Activated T-cell treated with anti-CD3 and anti-CD28 coated beads, Interleukin-2, amount 50 U/mL, for 72 hours (primary cell): ENCODE measurements at regions not wholly inside any gene's neighbourhood (a gene's known extent, or its start where the extent isn't known, plus 50 kb on each side); places are given as distances from the start of the nearest gene placed in this dataset.
"Not testable (repeated sequence)": the region's sequence is repeated elsewhere in the genome, so short reads cannot be mapped to it uniquely, and the experiment has no call there.

Source experiments
- ATAC-seq, 2 donors: fragments of 150-1000 bp; cut with Tn5 transposase; replicated peaks in 1 of 2; 2 replicates each; pipeline ENCODE4 v1.10.0; 2021; ENCODE audit warnings: moderate library complexity in 2 of 2, mild to moderate bottlenecking in 1 of 2
- DNase-seq, 2 donors: peaks; one replicate each; pipeline ENCODE4 v3.0.0; 2021 to 2022; ENCODE audit warnings: mixed read lengths in 1 of 2
- H3K27ac Mint-ChIP-seq: one replicate; pipeline ENCODE4 v1.8.0; 2022; ENCODE audit warnings: mild to moderate bottlenecking, moderate library complexity, mixed read lengths
- H3K27me3 Mint-ChIP-seq: one replicate; pipeline ENCODE4 v1.8.0; 2022; ENCODE audit warnings: low read depth, mixed read lengths
- H3K36me3 Mint-ChIP-seq, 2 donors: one replicate each; pipeline ENCODE4 v1.8.0; 2022; ENCODE audit warnings: mixed read lengths in 2 of 2, mild to moderate bottlenecking in 1 of 2; ENCODE audit not compliant: insufficient read depth in 2 of 2
- H3K4me1 Mint-ChIP-seq: one replicate; pipeline ENCODE4 v1.8.0; 2022; ENCODE audit warnings: low read depth, mixed read lengths
- H3K4me3 Mint-ChIP-seq, 2 donors: one replicate each; pipeline ENCODE4 v1.8.0; 2022; ENCODE audit warnings: mild to moderate bottlenecking in 2 of 2, mixed read lengths in 2 of 2, moderate library complexity in 2 of 2
- H3K9me3 Mint-ChIP-seq, 2 donors: one replicate each; pipeline ENCODE4 v1.8.0; 2022; ENCODE audit warnings: mixed read lengths in 2 of 2

DNA sequence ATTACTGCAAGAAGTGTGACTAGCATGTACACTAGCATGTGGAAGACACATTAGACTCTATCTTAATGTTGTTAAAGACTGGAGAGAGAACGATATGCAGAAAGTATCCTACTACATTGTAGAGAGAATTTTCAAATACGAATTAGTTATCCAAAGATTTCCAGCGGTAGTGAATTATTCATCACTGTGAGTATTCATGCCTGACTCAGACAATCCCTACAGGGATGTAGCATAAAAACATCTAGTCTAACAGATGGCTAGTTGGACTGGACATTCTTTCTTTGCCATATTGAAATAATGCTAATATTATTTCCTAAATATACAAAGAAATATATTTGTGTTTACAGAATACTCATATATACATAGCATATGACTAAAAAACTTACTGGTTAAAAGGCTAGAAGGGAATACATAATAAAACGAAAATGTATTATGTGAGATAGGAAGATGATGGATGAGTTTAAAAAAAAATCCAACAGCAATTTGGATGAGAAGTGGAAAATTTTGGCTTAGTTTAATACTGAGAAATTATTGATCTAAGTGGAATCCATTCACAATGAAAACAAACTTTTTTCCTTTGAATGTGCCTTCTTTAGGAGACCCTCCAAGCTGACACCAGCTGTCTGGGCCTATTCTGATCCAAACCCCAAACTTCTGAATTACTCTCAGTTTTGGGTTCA, 580.7 kb downstream of the RFPL4B start:
- Mint-ChIP-seq H3K9me3 (peaks cover 0 to 5% of the 10 kb centered on the region in 2 donors), H3K4me1 (no peaks in the 10 kb centered on the region), H3K4me3 (no peak overlapping the region), H3K27ac (no peak overlapping the region), H3K27me3 (no peaks in the 10 kb centered on the region), H3K36me3 (no peaks in the 10 kb centered on the region)
- ATAC-seq (no peak), DNase-seq (no peak)

DNA sequence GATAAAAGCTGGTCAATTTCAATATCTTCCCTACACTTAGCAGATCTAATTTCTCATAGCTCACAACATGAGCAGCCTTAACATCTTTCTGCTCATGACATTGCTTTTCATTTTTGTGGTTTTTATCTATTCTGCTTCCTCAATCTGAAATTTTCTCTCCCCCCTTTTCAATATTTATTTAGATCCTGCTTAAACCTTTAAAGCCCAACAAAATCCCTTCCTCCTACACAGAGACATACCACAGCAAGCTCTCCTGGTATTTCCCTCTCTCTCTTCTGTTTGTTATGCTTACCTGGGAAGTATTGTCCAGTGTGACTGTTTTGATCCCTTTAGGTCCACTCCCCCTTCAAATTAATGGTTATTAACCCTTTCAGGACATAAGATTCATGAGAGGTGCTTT, 582.5 kb downstream of the RFPL4B start:
- no peak overlapping the region for H3K27ac Mint-ChIP-seq
- no peaks in the 10 kb centered on the region for H3K27me3 Mint-ChIP-seq
- ATAC-seq (no peak), DNase-seq (no peak)
- H3K9me3 Mint-ChIP-seq, result peaks cover 0 to 5% of the 10 kb centered on the region in 2 donors
- no peaks in the 10 kb centered on the region for H3K4me1 Mint-ChIP-seq
- no peak overlapping the region for H3K4me3 Mint-ChIP-seq
- H3K36me3 Mint-ChIP-seq, result no peaks in the 10 kb centered on the region

DNA sequence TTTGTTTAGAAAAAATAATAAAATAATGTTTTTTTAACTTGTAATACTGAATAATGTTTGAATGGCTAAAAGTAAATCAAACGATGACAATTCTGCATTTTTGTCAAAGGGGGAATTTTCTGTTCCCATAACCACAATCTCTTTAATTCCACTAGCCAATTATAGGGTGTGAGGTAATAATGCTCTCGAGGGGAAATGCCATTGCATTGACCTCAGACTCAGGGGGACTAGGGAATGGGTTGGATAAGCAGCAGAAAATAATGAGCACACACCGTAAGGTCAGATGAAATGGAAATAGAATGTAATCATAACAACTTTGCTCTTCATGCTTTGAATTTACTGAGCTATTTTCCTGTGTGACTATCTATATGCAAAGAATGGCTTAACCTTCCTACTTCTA, 584.7 kb downstream of the RFPL4B start:
- no peak overlapping the region for H3K4me3 Mint-ChIP-seq

DNA sequence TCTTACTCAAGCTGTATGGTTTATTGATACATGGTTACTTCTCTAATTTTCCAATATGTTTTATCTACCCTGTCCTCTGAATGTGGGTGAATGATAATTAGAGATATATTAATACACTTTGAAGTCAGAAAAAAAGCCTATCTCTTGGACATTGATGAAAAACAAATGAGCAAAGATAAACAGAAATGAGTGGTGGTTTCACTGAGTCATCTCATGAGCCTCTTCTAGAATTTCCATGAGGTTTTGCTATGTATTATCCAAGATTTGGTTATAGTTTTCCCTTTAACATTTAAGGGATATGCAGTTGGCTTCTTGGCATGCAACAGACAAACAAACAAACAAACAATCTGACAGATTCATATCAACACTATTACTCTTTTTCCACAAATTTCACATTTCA, 586.8 kb downstream of the RFPL4B start:
- Mint-ChIP-seq H3K9me3 (peaks cover 0 to 5% of the 10 kb centered on the region in 2 donors), H3K27me3 (no peaks in the 10 kb centered on the region), H3K4me3 (no peak overlapping the region), H3K4me1 (no peaks in the 10 kb centered on the region), H3K36me3 (no peaks in the 10 kb centered on the region), H3K27ac (no peak overlapping the region)
- DNase-seq, result no peak
- no peak for ATAC-seq

More for the DNA sequence above, 584.7 kb downstream of the RFPL4B start:
- H3K27ac Mint-ChIP-seq, result no peak overlapping the region
- H3K9me3 Mint-ChIP-seq, result peaks cover 0 to 5% of the 10 kb centered on the region in 2 donors
- DNase-seq, result no peak
- H3K27me3 Mint-ChIP-seq, result no peaks in the 10 kb centered on the region
- ATAC-seq, result no peak
- no peaks in the 10 kb centered on the region for H3K36me3 Mint-ChIP-seq
- H3K4me1 Mint-ChIP-seq, result no peaks in the 10 kb centered on the region

DNA sequence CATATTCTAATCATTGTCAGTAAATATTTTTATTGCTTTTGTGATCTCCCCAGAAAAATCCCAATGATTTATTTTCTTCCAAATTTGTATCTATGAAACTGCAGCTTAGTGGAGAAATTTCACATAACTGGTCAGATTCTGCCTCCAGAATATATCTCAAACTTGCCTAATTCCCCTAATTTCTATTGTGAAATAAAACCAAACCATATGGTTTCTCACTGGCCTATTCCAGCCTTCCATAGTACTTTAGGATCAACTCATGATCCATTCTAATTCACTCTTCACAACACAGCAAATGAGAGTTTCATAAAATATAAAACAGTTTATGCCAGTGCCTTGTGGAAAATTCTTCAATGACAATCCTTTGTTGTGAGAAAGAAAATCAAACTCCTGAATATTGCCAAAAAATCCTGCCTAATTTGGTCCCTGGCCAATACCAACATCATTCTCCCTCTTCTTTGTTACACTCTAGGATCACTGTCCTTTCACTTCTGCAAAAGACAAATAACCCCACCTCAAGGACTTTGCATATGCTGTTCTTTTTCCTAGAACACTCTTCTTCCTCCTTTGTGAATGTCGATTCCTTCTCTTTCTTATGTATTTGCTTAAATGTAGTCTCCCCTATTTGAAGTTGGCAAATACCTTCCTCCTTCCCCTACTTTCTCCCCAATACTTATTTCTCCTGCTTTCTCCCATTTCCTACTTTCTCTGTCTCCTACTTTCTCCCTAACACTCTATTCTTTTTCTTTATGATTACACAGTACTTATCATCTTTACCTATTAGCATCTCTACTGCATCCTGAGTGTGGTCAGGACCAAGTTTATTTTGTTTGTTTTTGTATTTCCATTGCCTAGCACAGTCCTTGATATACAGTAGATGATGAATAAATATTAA, 587.5 kb downstream of the RFPL4B start:
- DNase-seq (no peak), ATAC-seq (no peak)
- Mint-ChIP-seq H3K9me3 (peaks cover 0 to 5% of the 10 kb centered on the region in 2 donors), H3K27me3 (no peaks in the 10 kb centered on the region), H3K36me3 (no peaks in the 10 kb centered on the region), H3K4me3 (no peak overlapping the region), H3K4me1 (no peaks in the 10 kb centered on the region), H3K27ac (no peak overlapping the region)

DNA sequence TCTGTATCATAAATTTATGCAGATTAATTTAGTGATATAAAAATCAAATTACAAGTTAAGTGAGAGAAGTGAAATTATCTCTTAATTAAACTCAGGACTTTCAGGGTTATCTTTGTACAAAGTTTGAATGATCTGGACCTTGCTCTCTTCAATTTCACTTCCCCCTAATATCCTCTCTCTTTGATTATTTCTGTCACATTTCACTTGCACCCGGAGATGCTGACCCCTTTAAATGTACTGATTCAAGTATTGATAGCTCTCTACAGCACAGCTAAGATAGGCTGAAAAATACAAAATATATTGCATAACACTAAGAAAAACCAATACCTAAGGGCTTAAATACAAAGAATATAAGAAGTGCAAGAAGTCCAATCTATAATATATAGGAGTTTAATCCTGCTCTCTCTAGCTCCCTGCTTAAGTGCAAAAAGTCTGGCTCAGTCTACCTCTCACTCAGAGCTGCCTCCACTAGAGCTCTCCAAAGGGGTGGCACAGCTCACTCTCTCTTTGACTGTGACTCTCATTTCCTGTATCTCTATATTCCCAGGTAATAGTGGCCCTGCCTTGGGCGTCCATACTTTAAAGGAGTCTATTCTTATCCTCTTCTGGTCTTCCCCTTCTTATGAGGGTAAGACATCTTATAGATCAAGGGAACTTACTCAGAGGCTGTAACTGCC, 588.4 kb downstream of the RFPL4B start:
- Mint-ChIP-seq H3K27me3 (no peaks in the 10 kb centered on the region), H3K9me3 (peaks cover 0 to 3% of the 10 kb centered on the region in 2 donors), H3K36me3 (no peaks in the 10 kb centered on the region), H3K27ac (no peak overlapping the region), H3K4me3 (no peak overlapping the region), H3K4me1 (no peaks in the 10 kb centered on the region)
- ATAC-seq, result no peak
- DNase-seq, result no peak

DNA sequence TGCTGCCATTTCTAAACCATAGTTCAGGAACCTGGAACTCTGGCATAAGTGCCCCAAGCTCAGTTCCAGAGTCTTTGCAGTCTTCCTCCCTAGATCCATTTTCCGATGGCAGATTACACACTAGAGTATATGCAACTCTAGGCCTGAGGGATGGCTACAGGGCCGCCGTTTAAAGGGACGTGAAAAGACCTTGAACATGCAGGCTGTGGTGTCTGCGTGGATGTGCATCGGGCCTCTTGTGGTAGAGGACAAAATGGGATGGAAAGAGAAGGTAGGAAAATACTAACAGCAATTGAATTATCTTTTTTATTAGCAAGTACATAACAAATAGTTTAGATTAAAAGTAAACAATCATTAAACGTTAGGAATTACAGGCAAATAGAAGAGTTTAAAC, 588.9 kb downstream of the RFPL4B start:
- Mint-ChIP-seq H3K27me3 (no peaks in the 10 kb centered on the region), H3K36me3 (no peaks in the 10 kb centered on the region), H3K9me3 (peaks cover 0 to 3% of the 10 kb centered on the region in 2 donors), H3K4me3 (no peak overlapping the region), H3K27ac (no peak overlapping the region), H3K4me1 (no peaks in the 10 kb centered on the region)
- ATAC-seq (no peak), DNase-seq (no peak)

DNA sequence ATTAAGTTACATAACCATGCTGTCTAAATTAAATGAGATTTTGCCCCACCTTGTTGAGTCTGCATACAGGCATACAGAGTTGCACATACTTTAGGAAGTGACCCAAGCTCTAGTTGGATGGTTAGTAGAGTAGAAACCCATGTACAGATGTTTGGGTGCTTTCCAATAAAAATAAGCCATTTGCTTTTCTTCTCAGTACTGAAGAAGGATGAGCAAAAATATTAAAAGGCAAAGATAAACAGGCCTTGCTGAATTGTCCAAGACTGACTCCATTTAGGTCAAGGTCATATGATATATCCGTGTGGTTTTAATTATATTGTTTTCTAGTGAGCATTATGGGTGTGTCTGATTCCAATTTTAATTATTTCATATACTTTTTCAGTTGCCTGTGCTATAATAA, 589.4 kb downstream of the RFPL4B start:
- Mint-ChIP-seq H3K9me3 (peaks cover 0 to 3% of the 10 kb centered on the region in 2 donors), H3K27me3 (no peaks in the 10 kb centered on the region), H3K27ac (no peak overlapping the region), H3K4me1 (no peaks in the 10 kb centered on the region), H3K36me3 (no peaks in the 10 kb centered on the region), H3K4me3 (no peak overlapping the region)
- ATAC-seq, result no peak
- DNase-seq, result no peak

DNA sequence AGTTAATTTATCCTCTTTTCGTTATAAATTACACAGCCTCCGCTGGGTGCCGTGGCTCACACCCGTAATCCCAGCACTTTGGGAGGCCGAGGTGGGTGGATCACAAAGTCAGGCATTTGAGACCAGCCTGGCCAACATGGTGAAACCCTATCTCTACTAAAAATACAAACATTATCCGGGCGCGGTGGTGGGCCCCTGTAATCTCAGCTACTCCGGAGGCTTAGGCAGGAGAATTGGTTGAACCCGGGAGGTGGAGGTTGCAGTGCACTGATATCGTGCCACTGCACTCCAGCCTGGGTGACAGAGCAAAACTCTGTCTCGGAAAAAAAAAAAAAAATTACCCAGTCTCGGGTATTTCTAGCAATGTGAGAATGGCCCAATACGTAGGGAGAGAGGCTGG, 590.6 kb downstream of the RFPL4B start:
- H3K9me3 Mint-ChIP-seq, H3K4me1 Mint-ChIP-seq, ATAC-seq, H3K27me3 Mint-ChIP-seq, DNase-seq, H3K36me3 Mint-ChIP-seq, H3K27ac Mint-ChIP-seq, H3K4me3 Mint-ChIP-seq: not testable (repeated sequence)

DNA sequence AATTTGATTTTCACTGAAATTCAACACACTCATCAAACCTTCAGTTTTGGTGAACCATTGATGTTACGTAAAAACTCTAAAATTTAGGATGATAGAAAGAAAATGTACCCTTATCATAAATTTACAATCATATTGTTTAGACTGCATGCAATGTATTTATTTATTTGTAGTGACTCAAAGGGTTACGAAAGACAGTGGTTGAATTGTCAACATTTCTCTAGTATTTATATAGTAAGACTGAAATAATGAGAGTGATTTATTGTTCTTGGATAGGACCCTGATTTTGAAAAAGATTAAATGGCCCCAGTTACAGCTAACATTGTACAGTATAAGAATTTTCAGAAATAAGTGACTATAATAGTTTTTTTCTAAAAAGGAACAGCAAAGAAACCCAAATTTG, 591.5 kb downstream of the RFPL4B start:
- ATAC-seq (no peak), DNase-seq (no peak)
- Mint-ChIP-seq H3K27me3 (no peaks in the 10 kb centered on the region), H3K4me3 (no peak overlapping the region), H3K27ac (no peak overlapping the region), H3K36me3 (no peaks in the 10 kb centered on the region), H3K9me3 (peaks cover 0 to 2% of the 10 kb centered on the region in 2 donors), H3K4me1 (no peaks in the 10 kb centered on the region)

DNA sequence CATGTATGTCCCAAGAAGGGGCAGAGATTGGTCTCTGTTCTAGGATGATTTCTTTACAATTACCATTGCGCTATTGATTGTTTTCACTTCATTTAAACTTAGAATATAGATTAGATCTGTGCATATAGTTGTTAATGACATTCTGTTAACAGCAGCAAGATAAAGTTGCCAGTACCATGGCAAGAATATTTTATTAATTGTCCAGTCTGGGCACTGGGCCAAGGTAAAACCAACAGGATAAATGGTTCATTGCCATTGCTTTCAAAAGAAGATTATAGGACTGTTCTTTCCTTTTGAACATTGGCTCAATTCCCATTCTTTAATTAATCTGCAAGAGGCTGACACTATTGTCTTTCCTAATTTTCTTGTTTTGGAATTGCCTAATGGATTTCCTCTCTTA, 592.4 kb downstream of the RFPL4B start:
- Mint-ChIP-seq H3K36me3 (no peaks in the 10 kb centered on the region), H3K4me1 (no peaks in the 10 kb centered on the region), H3K27me3 (no peaks in the 10 kb centered on the region), H3K27ac (no peak overlapping the region), H3K4me3 (no peak overlapping the region), H3K9me3 (peaks cover 0 to 2% of the 10 kb centered on the region in 2 donors)
- ATAC-seq, result no peak
- no peak for DNase-seq

DNA sequence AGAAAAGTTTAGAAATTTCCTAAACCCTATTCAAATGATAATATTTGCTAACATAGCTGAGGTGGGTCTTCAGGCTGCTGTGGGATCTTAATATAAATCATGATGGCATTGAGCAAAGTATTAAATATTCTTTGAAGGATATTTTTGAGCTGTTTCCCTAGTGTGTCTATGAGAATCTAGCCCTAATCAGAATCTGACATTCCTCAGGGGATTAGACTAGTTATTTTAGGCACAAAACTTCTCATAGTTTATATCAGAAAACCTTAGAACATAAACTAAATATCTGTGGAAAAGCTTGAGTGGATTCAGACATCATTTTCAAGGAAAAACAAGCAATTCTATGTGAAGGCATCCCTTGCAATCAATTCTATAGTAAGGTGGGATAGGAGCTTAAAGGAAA, 594.5 kb downstream of the RFPL4B start:
- Mint-ChIP-seq H3K27ac (no peak overlapping the region), H3K4me3 (no peak overlapping the region), H3K4me1 (no peaks in the 10 kb centered on the region), H3K27me3 (no peaks in the 10 kb centered on the region), H3K9me3 (peaks cover 2% of the 10 kb centered on the region in 2 donors), H3K36me3 (no peaks in the 10 kb centered on the region)
- ATAC-seq (no peak), DNase-seq (no peak)

DNA sequence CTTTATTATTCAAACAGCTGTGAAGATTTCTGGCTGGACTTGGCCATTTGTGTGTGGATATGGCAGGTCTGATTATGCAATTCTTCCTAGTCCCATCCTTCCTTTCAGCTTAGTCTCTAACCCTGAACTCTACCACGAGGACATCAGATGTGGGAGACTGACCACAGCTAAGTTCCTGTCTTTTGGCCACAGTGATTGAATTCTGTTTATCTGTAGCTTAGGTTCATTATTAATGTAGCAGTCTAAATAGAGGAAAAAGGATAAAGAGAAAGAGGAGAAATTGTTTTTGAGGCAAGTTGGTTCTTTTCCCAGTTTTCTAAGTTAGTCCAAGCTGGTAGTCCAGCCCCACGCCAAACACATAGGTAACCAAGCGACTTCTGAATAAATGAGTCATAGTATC, 598.9 kb downstream of the RFPL4B start:
- Mint-ChIP-seq H3K4me1 (no peaks in the 10 kb centered on the region), H3K9me3 (peaks cover 2% of the 10 kb centered on the region in 2 donors), H3K27me3 (no peaks in the 10 kb centered on the region), H3K4me3 (no peak overlapping the region), H3K27ac (no peak overlapping the region), H3K36me3 (peaks cover 0 to under 1% of the 10 kb centered on the region in 2 donors)
- ATAC-seq, result no peak
- no peak for DNase-seq
